KMS-11 (cell line): ENCODE measurements at regions not wholly inside any gene's neighbourhood (a gene's known extent, or its start where the extent isn't known, plus 50 kb on each side); places are given as distances from the start of the nearest gene placed in this dataset.

Experiments
- H2AFZ ChIP-seq: fragments of 200-600 bp; sonication (generic); 2 replicates; pipeline ENCODE4 v1.6.1; 2016; ENCODE audit warnings: antibody characterized with exemption, mixed run types, low read depth
- H3K27ac ChIP-seq: fragments of 200-600 bp; sonication (generic); 2 replicates; pipeline ENCODE4 v1.6.1; 2016; ENCODE audit warnings: mild to moderate bottlenecking, mixed run types
- H3K27me3 ChIP-seq: fragments of 200-600 bp; sonication (generic); 2 replicates; pipeline ENCODE4 v1.6.1; 2017; ENCODE audit warnings: mild to moderate bottlenecking, low read depth, mixed run types, moderate library complexity; ENCODE audit not compliant: insufficient read depth
- H3K36me3 ChIP-seq: fragments of 200-600 bp; sonication (generic); 2 replicates; pipeline ENCODE4 v1.6.1; 2017; ENCODE audit warnings: mild to moderate bottlenecking, mixed run types; ENCODE audit not compliant: insufficient read depth
- H3K4me1 ChIP-seq: fragments of 200-600 bp; sonication (generic); 2 replicates; pipeline ENCODE4 v1.6.1; 2016; ENCODE audit warnings: mild to moderate bottlenecking, low read depth, mixed run types; ENCODE audit not compliant: poor library complexity, severe bottlenecking
- H3K4me2 ChIP-seq: fragments of 200-600 bp; sonication (generic); 2 replicates; pipeline ENCODE4 v1.7.0; 2016; ENCODE audit warnings: mild to moderate bottlenecking, mixed run types
- H3K4me3 ChIP-seq: fragments of 200-600 bp; sonication (generic); IDR thresholded peaks from 2 replicates; pipeline ENCODE4 v1.6.1; 2017; ENCODE audit warnings: low read depth, low read length, mixed read lengths; ENCODE audit not compliant: insufficient read depth
- H3K79me2 ChIP-seq: fragments of 200-600 bp; sonication (generic); 2 replicates; pipeline ENCODE4 v1.6.1; 2016; ENCODE audit warnings: low read depth, mixed run types; ENCODE audit not compliant: insufficient read depth
- H3K9ac ChIP-seq: fragments of 200-600 bp; sonication (generic); 2 replicates; pipeline ENCODE4 v1.6.1; 2016; ENCODE audit warnings: mild to moderate bottlenecking, mixed run types
- H4K20me1 ChIP-seq: fragments of 200-600 bp; sonication (generic); 2 replicates; pipeline ENCODE4 v1.6.1; 2016; ENCODE audit warnings: mild to moderate bottlenecking, mixed run types; ENCODE audit not compliant: insufficient read depth
- TF ChIP-seq, protein P1 (sequence below): fragments of 200-600 bp; sonication (generic); conservative IDR thresholded peaks from 2 replicates; pipeline ENCODE4 v1.6.1; 2017; ENCODE audit warnings: low read depth, mild to moderate bottlenecking, antibody characterized with exemption, low read length, moderate library complexity, mixed read lengths

GRCh38 chr6:14573703-14574290 is 456.2 kb downstream of the CD83 start:
- Histone ChIP-seq H3K79me2 (no peaks in the 10 kb centered on the region), H3K4me3 (no peak overlapping the region), H4K20me1 (no peaks in the 10 kb centered on the region), H3K36me3 (no peaks in the 10 kb centered on the region), H3K4me2 (no peak overlapping the region), H3K27me3 (no peaks in the 10 kb centered on the region), H2AFZ (no peak overlapping the region), H3K4me1 (no peaks in the 10 kb centered on the region), H3K27ac (no peak overlapping the region), H3K9ac (no peak overlapping the region)
- TF ChIP-seq, protein P1, sequence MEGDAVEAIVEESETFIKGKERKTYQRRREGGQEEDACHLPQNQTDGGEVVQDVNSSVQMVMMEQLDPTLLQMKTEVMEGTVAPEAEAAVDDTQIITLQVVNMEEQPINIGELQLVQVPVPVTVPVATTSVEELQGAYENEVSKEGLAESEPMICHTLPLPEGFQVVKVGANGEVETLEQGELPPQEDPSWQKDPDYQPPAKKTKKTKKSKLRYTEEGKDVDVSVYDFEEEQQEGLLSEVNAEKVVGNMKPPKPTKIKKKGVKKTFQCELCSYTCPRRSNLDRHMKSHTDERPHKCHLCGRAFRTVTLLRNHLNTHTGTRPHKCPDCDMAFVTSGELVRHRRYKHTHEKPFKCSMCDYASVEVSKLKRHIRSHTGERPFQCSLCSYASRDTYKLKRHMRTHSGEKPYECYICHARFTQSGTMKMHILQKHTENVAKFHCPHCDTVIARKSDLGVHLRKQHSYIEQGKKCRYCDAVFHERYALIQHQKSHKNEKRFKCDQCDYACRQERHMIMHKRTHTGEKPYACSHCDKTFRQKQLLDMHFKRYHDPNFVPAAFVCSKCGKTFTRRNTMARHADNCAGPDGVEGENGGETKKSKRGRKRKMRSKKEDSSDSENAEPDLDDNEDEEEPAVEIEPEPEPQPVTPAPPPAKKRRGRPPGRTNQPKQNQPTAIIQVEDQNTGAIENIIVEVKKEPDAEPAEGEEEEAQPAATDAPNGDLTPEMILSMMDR, result no peak

GRCh38 chr6:14575961-14576360 is 458.4 kb downstream of the CD83 start:
- Histone ChIP-seq H2AFZ (no peak overlapping the region), H3K4me1 (no peaks in the 10 kb centered on the region), H3K4me2 (no peak overlapping the region), H4K20me1 (no peaks in the 10 kb centered on the region), H3K36me3 (no peaks in the 10 kb centered on the region), H3K79me2 (no peaks in the 10 kb centered on the region), H3K27ac (no peak overlapping the region), H3K4me3 (no peak overlapping the region), H3K27me3 (no peaks in the 10 kb centered on the region), H3K9ac (no peak overlapping the region)
- TF ChIP-seq, protein P1, result no peak

- no peaks in the 10 kb centered on the region for H3K36me3 ChIP-seq
- H3K9ac ChIP-seq, result no peak overlapping the region
- no peak overlapping the region for H3K4me3 ChIP-seq
- H4K20me1 ChIP-seq, result no peaks in the 10 kb centered on the region
- no peaks in the 10 kb centered on the region for H3K27me3 ChIP-seq
- TF ChIP-seq, protein P1, result no peak
- H3K4me1 ChIP-seq, result no peaks in the 10 kb centered on the region
- H3K4me2 ChIP-seq, result no peak overlapping the region
- H2AFZ ChIP-seq, result no peak overlapping the region
- no peaks in the 10 kb centered on the region for H3K79me2 ChIP-seq
- H3K27ac ChIP-seq, result no peak overlapping the region
Observed at GRCh38 chr6:14578994-14579393, 461.4 kb downstream of the CD83 start.

- no peak overlapping the region for H3K4me2 ChIP-seq
- H3K27me3 ChIP-seq, result no peaks in the 10 kb centered on the region
- H3K9ac ChIP-seq, result no peak overlapping the region
- no peaks in the 10 kb centered on the region for H4K20me1 ChIP-seq
- H3K4me1 ChIP-seq, result no peaks in the 10 kb centered on the region
- TF ChIP-seq, protein P1, result no peak
- no peak overlapping the region for H3K27ac ChIP-seq
- no peaks in the 10 kb centered on the region for H3K36me3 ChIP-seq
- no peaks in the 10 kb centered on the region for H3K79me2 ChIP-seq
- H2AFZ ChIP-seq, result no peak overlapping the region
- H3K4me3 ChIP-seq, result no peak overlapping the region
Observed at GRCh38 chr6:14582749-14583148, 465.2 kb downstream of the CD83 start.
